ENCODE measurements at regions not wholly inside any gene's neighbourhood (a gene's known extent, or its start where the extent isn't known, plus 50 kb on each side); places are given as distances from the start of the nearest gene placed in this dataset.
A peak's percentile ranks its signal among the peaks of the same experiment; 100 is the strongest.

DNA sequence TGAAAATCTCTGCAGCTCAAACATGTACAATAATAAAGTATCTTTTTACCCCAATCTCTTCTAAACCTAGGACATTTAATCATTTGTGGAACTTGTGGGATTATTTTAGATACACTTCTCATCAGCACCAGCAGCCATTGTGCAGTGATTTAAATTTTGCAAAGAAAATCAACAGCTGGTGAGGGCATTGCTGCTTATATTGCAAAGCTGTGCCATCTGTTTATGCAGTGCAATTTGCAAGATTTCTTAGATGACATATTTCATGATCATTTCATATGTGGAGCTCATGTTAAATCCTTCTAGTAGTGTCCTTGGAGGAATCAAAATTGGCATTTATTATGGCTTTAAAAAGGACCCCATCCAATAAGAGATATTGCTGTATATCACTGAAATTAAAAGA, 320.7 kb downstream of the BTG1 start:
- DNase-seq (no peak), ATAC-seq (ENCODE audit: low FRiP score in 2 of 2) (no peak)
- Histone ChIP-seq H3K4me3 (no peak overlapping the region), H3K27ac (no peak overlapping the region), H3K9me3 (no peaks in the 10 kb centered on the region), H3K36me3 (no peaks in the 10 kb centered on the region), H3K27me3 (no peaks in the 10 kb centered on the region), H3K4me1 (no peaks in the 10 kb centered on the region)
- TF ChIP-seq, protein P1, sequence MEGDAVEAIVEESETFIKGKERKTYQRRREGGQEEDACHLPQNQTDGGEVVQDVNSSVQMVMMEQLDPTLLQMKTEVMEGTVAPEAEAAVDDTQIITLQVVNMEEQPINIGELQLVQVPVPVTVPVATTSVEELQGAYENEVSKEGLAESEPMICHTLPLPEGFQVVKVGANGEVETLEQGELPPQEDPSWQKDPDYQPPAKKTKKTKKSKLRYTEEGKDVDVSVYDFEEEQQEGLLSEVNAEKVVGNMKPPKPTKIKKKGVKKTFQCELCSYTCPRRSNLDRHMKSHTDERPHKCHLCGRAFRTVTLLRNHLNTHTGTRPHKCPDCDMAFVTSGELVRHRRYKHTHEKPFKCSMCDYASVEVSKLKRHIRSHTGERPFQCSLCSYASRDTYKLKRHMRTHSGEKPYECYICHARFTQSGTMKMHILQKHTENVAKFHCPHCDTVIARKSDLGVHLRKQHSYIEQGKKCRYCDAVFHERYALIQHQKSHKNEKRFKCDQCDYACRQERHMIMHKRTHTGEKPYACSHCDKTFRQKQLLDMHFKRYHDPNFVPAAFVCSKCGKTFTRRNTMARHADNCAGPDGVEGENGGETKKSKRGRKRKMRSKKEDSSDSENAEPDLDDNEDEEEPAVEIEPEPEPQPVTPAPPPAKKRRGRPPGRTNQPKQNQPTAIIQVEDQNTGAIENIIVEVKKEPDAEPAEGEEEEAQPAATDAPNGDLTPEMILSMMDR (IDR thresholded peaks at IDR 0.05) = no peak
- TF ChIP-seq POLR2AphosphoS5 (IDR thresholded peaks at IDR 0.05) (no peak), EP300 (IDR thresholded peaks at IDR 0.05) (no peak), POLR2A (IDR thresholded peaks at IDR 0.05) (no peak)

DNA sequence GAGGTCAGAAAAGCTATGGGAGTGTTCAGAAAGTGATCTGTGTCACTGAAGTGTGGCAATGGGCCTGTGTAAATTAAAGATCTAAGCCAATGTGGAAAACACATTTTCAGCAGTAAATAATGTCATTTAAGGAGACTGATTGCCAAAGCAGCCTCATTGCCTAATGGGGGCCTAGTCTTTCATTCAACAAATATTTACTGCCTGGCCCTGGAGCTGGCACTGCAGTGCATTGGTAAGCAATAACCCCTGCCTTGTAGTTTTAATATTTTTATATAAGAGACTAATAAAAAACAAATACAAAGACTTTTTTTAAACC, 326.6 kb downstream of the BTG1 start:
- DNase-seq (peak in 1 of 2 donors; percentile 36), ATAC-seq (ENCODE audit: low FRiP score in 2 of 2) (no peak)
- Histone ChIP-seq H3K27ac (peak overlapping the region in 2 of 4 donors; percentile 54 to 58), H3K4me3 (no peak overlapping the region), H3K4me1 (peaks cover 0 to 15% (median 7%) of the 10 kb centered on the region in 4 donors), H3K9me3 (no peaks in the 10 kb centered on the region), H3K36me3 (no peaks in the 10 kb centered on the region), H3K27me3 (no peaks in the 10 kb centered on the region)
- TF ChIP-seq, protein P1 (IDR thresholded peaks at IDR 0.05) = no peak
- TF ChIP-seq EP300 (IDR thresholded peaks at IDR 0.05) = peak in 1 of 4 donors; percentile 17

DNA sequence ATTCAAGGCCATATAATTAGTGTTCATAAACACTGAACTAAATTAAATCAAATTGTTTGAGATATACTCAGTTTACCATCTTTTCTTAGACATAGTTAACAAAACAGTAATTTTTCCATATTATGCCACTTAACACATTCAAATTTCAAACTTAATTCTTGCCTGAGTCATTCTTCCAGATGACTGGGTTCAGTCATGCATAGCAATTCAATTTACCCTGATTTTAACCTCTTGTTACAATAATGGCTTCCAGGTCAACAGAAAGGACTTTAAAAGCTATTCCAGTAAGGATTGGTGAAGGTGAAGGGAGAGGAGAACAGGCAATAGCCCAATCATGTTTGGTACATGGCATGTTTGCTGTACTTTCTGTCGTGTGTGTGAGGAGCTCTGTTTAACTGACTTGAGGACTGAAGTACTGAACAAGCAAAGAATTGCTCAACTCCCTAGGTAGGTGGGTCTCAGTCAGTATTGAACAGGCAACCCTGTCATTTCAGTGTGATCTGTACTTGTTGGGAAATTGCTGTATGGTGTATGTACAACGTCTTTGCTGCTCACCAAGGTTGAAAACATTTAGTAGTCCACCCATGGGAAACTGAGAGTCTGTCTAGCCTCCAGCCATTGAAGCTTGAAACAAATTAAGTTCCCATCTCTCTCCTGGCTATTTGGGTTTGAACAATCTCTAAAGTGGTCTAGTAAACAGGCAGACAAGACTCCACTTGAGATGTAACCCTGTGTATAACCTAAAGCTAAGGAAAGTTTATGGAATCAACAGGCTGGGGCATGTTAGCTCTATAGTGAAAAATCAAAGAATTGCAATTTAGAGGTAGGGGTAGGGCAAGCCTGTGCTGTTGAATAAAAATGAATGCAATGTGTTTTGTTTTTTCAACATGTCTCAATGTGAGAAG, 327.2 kb downstream of the BTG1 start:
- Histone ChIP-seq H3K9me3 (no peaks in the 10 kb centered on the region), H3K27me3 (no peaks in the 10 kb centered on the region), H3K4me3 (no peak overlapping the region), H3K36me3 (no peaks in the 10 kb centered on the region), H3K4me1 (peaks cover 0 to 15% (median 7%) of the 10 kb centered on the region in 4 donors), H3K27ac (peak overlapping the region in 3 of 4 donors; percentile 21 to 58 (median 54))
- TF ChIP-seq EP300 (IDR thresholded peaks at IDR 0.05) (peak in 1 of 4 donors; percentile 41), POLR2AphosphoS5 (IDR thresholded peaks at IDR 0.05) (no peak)
- 67 to 76% methylated on average over 2 of the region's 2 CpGs for WGBS, 2 donors
- ATAC-seq (ENCODE audit: low FRiP score in 2 of 2) = peak; percentile 53 to 86
- peak in 1 of 2 donors; percentile 33 for DNase-seq

GRCh38 chr12:91817517-91817916, 328.1 kb downstream of the BTG1 start:
- ATAC-seq (ENCODE audit: low FRiP score in 2 of 2) (no peak), DNase-seq (no peak)
- Histone ChIP-seq H3K27ac (peak overlapping the region in 1 of 4 donors; percentile 58), H3K9me3 (no peaks in the 10 kb centered on the region), H3K27me3 (no peaks in the 10 kb centered on the region), H3K36me3 (no peaks in the 10 kb centered on the region), H3K4me1 (peaks cover 0 to 15% (median 7%) of the 10 kb centered on the region in 4 donors), H3K4me3 (no peak overlapping the region)
- WGBS, 2 donors = 57 to 64% methylated on average over 2 of the region's 2 CpGs
- TF ChIP-seq POLR2AphosphoS5 (IDR thresholded peaks at IDR 0.05) = no peak
- no peak for TF ChIP-seq POLR2A (IDR thresholded peaks at IDR 0.05)
- TF ChIP-seq, protein P1 (IDR thresholded peaks at IDR 0.05) = no peak
- TF ChIP-seq EP300 (IDR thresholded peaks at IDR 0.05) = no peak

DNA sequence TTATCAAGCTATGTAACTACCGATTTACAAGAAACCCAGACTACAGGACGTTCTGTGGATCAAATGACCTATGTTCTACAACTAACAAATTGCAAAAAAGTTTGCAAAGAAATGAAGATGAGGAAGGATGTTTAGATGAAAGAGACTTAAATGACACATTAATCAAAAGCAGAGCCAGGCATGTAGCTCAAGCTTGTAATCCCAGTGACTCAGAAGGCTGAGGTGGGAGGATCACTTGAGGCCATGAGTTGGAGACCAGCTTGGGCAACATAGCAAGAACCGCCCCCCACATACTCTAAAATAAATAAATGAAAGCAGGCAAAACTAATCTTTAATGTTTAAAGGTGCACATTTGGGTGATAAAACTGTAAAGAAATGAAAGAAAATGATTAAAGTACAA, 331.9 kb downstream of the BTG1 start:
- peaks cover 0 to 18% (median 5%) of the 10 kb centered on the region in 4 donors for H3K4me1 ChIP-seq
- H3K4me3 ChIP-seq = no peak overlapping the region
- 96 to 98% methylated on average over 3 of the region's 3 CpGs for WGBS, 2 donors
- DNase-seq (no peak), ATAC-seq (ENCODE audit: low FRiP score in 2 of 2) (no peak)
- no peak overlapping the region for H3K27ac ChIP-seq
- H3K27me3 ChIP-seq = no peaks in the 10 kb centered on the region
- TF ChIP-seq, protein P1 (IDR thresholded peaks at IDR 0.05) = no peak
- TF ChIP-seq EP300 (IDR thresholded peaks at IDR 0.05) (no peak), POLR2AphosphoS5 (IDR thresholded peaks at IDR 0.05) (no peak), POLR2A (IDR thresholded peaks at IDR 0.05) (no peak)
- H3K9me3 ChIP-seq = no peaks in the 10 kb centered on the region
- H3K36me3 ChIP-seq = no peaks in the 10 kb centered on the region
